GM18868 (cell line): ENCODE measurements at regions not wholly inside any gene's neighbourhood (a gene's known extent, or its start where the extent isn't known, plus 50 kb on each side); places are given as distances from the start of the nearest gene placed in this dataset.
"Not testable (repeated sequence)": the region's sequence is repeated elsewhere in the genome, so short reads cannot be mapped to it uniquely, and the experiment has no call there.

Source experiments
- ATAC-seq: cut with Tn5 transposase; IDR thresholded peaks from one replicate; pipeline ENCODE4 v1.9.1; 2021; ENCODE audit warnings: mild to moderate bottlenecking, moderate library complexity; ENCODE audit not compliant: unreplicated experiment

- no peak for ATAC-seq
These were observed 595.1 kb upstream of the ZP4 start for GRCh38 chr1:238485912-238486209.

DNA sequence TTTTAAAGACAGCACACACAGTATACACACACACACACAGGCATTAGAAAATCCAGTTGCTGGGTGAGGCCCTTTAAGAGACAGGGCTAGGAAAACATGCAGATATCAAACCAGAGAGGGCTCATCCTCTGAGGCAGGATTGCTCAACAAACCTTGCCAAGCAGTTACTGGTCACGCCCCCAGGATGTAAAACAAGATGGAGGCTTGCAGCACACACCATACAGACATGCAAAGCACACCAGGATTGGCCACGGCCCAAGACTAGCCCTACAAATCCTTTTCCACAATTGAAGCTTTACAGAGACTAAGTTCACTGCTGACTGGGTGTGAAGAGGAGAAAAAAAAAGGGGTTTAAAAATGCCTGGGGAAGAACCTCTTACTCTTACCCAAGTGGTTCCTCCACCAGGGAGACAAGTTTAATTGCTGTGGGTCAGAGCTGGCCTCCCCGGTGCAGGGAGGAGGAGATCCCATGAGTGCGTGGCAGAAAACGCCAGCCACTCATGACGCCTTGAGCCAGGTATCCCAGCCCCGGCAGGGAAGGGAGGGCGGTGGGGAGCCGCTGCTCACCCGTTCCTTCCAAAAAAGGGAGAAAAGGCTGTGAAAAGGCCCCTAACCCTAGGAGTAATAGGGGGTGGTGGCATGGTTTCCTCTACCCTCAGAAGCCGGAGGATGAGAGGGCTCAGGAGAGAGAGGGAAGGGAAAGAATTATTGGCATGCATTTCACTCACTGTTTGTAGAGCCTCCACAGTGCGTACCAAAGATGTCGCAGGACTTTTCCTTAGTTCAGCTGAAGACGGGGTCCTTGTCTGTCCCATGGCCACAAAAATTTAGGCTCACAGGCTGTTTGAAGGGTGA lies 594.6 kb upstream of the ZP4 start:
- ATAC-seq = no peak

GRCh38 chr1:238484121-238484520 lies 593.4 kb upstream of the ZP4 start:
- no peak for ATAC-seq

DNA sequence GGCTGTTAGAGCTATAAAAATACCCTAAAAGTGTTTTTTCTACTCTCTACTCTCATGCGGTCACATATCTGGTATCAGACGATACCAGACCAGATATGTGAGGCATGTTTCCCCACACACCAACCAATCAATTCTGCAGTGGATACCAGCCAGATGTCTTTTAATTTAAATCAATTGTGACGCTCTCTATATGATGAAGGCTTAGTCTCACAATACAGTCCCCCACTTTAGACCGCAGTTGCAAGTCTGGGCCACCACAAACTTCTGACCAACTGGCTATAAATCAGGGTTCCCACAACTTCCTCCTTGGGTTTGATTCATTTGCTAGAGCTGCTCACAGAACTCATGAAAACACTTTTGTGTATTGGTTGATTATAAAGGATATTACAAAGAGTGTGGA lies 586.1 kb upstream of the ZP4 start:
- ATAC-seq = no peak

DNA sequence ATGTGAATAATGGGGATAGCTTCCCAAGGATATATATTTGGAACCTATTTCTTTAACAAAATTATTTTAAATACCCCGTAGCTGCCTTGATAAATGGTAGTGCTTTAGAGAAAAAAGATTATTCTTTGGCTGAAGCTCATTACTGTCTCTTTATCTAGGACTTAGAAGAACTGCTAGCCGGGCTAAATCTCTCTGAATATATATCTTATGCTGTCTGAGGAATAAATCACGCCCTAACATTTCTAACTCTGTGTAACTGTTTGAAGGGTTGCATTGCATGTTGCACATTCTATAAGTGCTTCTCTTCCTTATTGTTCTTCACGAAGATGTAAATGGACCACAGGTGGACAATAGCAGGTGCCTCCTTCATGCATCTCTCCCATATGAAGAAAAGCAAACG lies 585.0 kb upstream of the ZP4 start:
- ATAC-seq = no peak

GRCh38 chr1:238474263-238474662 lies 583.5 kb upstream of the ZP4 start:
- ATAC-seq = no peak

GRCh38 chr1:238469146-238469631 lies 578.5 kb upstream of the ZP4 start:
- no peak for ATAC-seq

DNA sequence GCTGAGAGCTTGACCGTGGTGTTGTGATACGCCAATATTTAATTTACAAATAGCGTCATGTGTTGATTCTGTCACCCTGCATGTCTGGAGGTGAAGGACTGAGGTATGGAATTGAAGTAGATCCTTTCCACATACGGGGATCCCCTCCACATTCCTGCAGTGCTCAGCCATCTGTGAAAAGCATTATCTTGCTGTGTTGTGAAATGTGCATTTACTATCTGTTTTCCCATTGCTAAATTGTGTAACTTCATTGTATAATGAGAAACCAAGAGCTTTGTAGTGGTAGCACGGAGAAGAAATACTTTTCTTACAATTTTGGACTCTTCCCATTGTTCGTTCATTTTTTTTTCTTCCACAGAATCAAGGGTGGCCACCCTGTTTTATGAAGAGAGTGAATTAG lies 577.3 kb upstream of the ZP4 start:
- no peak for ATAC-seq

- ATAC-seq = no peak
These were observed 575.7 kb upstream of the ZP4 start for GRCh38 chr1:238466459-238466858.

DNA sequence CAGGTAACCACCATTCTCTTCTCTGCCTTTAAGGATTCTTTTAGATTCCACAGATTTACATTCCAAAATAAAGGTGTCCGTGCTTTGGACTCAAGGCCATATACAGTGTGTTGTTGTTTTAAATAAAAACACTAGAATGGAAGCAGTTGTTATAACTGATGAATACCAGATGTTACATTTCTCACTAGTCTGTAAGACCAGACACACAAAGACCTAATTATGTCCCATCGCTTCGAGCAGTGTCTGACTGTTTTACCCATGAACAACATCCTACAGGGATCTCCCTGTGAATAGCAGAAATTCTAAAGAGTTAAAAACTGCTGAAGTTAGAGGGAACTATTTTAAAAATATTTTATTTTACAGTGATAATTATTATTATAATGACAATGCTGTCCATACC lies 574.7 kb upstream of the ZP4 start:
- ATAC-seq = no peak

- ATAC-seq = no peak
These were observed 568.2 kb upstream of the ZP4 start for GRCh38 chr1:238458899-238459298.

DNA sequence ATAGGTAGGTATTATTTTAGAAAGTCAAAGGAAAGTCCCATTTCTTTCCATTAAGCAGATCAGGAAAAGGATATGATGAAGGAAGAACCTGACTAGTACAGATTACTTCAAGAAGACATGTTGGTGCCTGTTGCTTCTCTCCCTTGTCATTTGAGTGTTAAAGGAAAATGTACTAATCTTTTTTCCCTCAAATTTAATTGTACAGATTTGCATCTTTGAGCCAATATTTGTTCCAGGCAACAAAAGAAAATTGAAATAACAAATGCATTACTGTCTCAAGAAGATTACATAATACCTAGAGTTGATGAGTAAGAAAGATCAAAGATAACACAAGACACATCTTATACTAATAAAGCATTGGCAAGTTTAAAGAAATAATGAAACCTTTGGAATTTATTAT lies 566.9 kb upstream of the ZP4 start:
- no peak for ATAC-seq

DNA sequence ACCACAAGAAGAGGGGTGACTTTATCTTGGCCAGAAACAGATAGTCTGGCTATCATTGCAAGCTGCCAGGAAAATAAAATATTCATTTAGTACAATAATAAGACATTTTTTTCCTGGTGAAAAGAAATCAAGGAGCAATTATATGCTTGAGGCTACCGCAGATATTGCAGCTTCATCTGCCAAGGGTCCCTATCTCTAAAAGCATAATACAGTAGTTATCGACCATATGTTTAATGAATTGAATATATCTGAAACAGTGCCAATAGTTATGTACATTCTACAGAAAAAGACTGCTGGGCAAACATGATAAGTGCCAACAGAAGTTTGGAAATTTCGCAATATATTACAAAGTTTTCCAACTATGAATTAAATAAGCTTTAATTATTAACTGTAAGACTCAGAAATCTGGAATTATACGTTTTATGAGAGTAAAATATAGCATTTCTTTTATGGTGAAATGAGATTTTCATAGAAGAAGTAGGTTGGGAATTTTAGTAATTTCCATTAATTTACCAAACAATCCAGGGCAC lies 561.1 kb upstream of the ZP4 start:
- ATAC-seq = no peak

DNA sequence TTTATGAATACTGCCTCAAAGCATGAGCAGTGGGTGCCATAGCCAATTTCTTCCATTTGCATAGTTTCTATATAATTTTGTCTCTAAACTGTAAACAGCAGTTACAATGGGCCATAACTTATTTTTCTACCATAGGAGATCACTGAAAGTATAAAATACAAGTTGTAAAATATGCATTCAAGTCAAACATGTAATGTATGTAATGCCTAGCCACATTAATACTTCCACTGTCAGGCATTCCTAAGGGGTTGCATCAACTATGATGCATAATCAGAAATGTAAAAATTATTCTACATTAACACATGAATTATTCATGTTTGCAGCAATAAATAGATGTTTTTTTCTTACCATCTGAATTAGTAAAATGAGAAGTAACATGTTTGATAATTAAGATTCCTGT lies 560.3 kb upstream of the ZP4 start:
- ATAC-seq = no peak

- ATAC-seq = no peak
These were observed 553.0 kb upstream of the ZP4 start for GRCh38 chr1:238443687-238444086.

GRCh38 chr1:238439511-238439910 lies 548.8 kb upstream of the ZP4 start:
- ATAC-seq = no peak

DNA sequence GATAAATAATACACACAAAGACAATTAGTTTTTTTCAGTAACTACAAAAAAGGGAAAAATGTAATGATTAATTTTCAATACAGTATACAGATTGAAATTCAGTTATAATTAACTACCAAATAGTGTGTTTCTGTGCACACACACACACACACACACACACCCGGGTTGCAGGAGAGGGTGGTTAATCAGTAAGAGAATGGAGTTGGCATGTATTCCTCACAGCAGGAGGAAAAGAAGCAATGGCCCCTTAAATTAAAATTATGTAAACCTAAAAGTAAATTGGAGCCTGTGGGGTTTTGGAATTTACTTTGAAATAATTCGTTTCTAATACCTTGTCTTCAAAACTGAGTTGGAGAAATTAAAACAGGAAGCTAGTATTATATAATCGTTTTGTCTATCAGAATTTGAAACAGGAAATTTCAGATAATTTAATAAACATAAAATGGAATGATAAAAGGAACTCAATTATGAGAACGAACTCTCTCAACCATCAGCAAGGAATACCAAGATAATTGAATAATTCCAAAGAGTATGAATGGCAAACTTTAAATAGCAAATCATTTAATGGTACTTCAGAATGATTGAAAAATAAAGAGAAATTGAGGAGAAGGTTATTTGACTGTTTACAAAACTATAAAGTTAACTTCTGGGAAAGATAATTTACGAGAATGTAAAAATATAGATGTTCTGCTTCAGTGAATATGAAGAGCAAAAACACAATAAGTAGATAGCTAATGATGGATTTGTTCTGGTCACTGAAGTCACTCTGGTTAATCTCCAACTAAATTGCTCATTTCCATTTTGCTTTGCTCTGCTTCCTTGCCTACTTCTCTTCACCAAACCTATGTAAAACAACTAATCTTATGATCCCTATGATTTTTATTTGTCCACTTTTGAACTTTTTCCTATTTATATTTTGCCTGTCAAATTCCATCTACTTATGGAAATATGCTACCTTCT lies 547.9 kb upstream of the ZP4 start:
- no peak for ATAC-seq

- ATAC-seq = not testable (repeated sequence)
These were observed 539.0 kb upstream of the ZP4 start for GRCh38 chr1:238429703-238430102.

DNA sequence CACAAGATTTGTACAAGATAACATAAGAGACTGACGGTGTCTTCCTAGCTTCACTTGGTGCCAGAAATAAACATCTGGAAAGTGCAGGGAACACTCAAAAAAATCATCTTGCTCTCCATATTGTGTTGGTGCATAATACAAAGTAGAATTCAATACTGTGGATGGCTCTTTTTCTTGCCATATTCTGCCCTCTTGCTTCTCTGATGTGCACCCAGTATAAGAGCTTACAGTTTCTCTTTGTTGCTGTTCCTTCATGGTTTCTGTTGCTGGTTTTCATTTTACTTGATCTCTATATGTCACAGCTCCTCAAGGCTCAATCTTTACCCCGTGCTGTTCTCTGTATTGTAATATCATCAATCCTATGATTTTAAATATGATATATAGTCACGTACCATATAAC lies 528.5 kb upstream of the ZP4 start:
- ATAC-seq = no peak

DNA sequence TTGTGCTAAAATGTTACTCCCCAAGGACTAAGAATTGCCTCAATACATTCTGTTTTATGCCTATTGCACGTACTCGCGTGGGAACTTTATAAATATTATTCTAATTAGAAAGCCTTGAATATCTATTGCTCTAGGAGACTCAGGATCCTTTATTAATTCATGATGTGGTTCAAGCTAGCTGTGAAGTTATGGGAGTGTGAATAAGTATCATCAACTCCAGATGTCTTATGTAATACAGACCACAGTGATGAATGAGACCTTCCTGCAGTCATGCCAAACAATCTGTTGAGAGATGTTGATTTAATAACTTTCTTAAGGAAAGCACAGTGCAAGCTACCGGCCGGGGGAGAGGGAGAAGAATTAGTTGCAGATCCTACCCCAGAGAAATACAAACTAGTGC lies 519.2 kb upstream of the ZP4 start:
- no peak for ATAC-seq

DNA sequence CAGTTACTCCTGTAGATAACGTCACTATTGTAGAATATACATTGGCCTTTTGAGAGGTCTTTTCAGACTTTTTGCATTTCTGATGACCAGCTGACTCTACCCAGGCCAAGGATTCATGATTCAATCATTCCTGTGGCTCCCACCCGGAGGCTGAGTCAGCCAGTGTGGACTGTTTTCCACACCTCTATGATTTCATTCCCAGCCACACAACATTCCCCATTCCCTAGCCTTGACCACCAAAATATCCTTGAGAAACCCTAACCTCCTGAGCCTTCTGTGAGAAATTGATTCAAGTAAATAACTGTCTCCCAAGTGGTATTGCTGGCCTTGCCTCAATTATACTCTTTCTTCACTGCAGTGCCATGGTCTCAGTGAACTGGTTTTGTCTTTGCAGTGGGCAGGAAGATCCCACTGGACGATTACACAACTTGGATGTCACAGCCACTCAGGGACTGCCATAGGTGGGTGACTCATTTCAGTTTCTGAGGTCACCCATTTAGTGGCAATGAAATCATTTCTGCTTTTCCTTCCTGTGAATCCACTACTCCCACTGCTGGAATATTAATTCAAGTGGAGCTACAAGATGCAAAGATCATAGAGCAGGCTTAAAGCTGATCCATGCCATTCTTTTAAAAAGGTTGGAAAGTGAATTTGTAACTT lies 518.6 kb upstream of the ZP4 start:
- no peak for ATAC-seq
